ENCODE measurements at regions not wholly inside any gene's neighbourhood (a gene's known extent, or its start where the extent isn't known, plus 50 kb on each side); places are given as distances from the start of the nearest gene placed in this dataset.

DNA sequence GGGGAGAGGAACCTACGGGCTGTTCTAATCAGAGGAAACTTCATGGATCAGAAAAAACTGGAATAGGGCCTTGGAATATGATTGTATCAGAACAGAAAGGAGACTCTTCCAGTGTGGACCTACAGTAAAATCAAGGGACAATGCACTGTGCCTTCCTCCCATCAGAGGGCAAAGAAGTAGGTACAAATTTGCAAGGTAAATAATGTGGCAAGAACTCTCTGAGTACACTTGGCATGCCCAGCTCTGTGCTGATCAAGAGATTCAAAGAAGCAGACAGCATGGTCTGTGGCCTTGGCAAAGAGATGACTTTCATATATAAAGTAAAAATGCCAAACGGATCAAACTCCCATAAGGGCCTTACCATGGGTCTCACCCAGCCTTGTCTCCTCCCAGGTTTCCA lies 242.6 kb upstream of the OSR1 start:
- H3K27ac ChIP-seq (ENCODE audit: insufficient read depth, low read length, poor library complexity, severe bottlenecking) = no peak overlapping the region
- no peaks in the 10 kb centered on the region for H3K4me1 ChIP-seq (ENCODE audit: control insufficient read depth, insufficient read depth, low read length, poor library complexity, severe bottlenecking)
- H3K4me3 ChIP-seq (ENCODE audit: low read depth, low read length) = no peak overlapping the region
- H3K27ac Mint-ChIP-seq = no peak overlapping the region
- H3K27me3 Mint-ChIP-seq = no peaks in the 10 kb centered on the region
- H3K9me3 Mint-ChIP-seq = peaks cover 0 to 7% (median 2%) of the 10 kb centered on the region in 7 donors
- no peaks in the 10 kb centered on the region for H3K36me3 Mint-ChIP-seq
- no peaks in the 10 kb centered on the region for H3K4me1 Mint-ChIP-seq
- no peaks in the 10 kb centered on the region for H3K27me3 ChIP-seq (ENCODE audit: control insufficient read depth, insufficient read depth, low read length)
- H3K36me3 ChIP-seq (ENCODE audit: control insufficient read depth, insufficient read depth, low read length) = no peaks in the 10 kb centered on the region
- no peaks in the 10 kb centered on the region for H3K9me3 ChIP-seq (ENCODE audit: control insufficient read depth in 2 of 2, low read length in 2 of 2)
- no peak for DNase-seq
- no peak for ATAC-seq (ENCODE audit: low read depth in 2 of 2)
- H3K4me3 Mint-ChIP-seq = no peak overlapping the region

DNA sequence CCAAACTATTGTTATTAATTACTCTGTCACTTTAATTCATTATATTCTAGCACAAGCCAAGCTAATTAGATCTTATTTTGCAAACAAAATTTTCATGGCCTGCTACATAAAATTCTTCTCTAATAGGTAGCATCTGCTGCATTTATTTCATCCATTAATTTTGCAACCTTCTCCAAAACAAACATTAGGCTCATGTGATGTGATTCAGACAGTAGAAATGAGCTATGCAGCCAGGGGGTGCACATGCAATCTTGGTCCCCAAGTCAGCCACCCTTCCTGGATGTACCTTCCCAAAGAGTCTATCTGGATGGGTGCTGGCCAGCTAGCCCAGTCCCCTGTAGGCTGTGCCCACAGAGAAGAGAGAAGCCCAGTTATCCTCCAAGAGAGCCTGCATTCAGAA lies 242.1 kb upstream of the OSR1 start:
- H3K4me1 Mint-ChIP-seq = no peaks in the 10 kb centered on the region
- H3K27me3 ChIP-seq (ENCODE audit: control insufficient read depth, insufficient read depth, low read length) = no peaks in the 10 kb centered on the region
- no peaks in the 10 kb centered on the region for H3K36me3 ChIP-seq (ENCODE audit: control insufficient read depth, insufficient read depth, low read length)
- no peak overlapping the region for H3K4me3 ChIP-seq (ENCODE audit: low read depth, low read length)
- no peaks in the 10 kb centered on the region for H3K36me3 Mint-ChIP-seq
- H3K9me3 ChIP-seq (ENCODE audit: control insufficient read depth in 2 of 2, low read length in 2 of 2) = no peaks in the 10 kb centered on the region
- no peak for DNase-seq
- no peak overlapping the region for H3K4me3 Mint-ChIP-seq
- no peaks in the 10 kb centered on the region for H3K4me1 ChIP-seq (ENCODE audit: control insufficient read depth, insufficient read depth, low read length, poor library complexity, severe bottlenecking)
- peaks cover 0 to 7% (median 2%) of the 10 kb centered on the region in 7 donors for H3K9me3 Mint-ChIP-seq
- ATAC-seq (ENCODE audit: low read depth in 2 of 2) = no peak
- H3K27ac ChIP-seq (ENCODE audit: insufficient read depth, low read length, poor library complexity, severe bottlenecking) = no peak overlapping the region
- H3K27me3 Mint-ChIP-seq = no peaks in the 10 kb centered on the region
- H3K27ac Mint-ChIP-seq = no peak overlapping the region

DNA sequence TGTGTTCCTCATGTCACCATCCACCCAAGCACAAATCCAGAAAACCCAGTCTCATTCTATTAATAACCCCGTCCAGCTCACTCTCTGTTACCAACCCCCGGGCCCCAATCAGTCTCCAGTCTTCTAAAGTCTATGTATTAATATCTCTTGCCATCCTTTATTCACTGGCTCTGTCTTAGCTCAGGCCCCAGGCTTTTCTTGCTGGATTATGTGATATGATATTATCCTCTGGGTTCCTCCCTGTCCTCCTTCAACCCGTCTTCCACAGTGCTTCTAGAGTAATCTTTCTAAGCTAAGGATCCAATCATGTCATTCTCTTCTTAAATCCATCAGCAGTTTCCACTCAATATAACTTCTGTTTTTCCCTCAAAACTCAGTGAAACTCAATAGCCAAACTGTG lies 240.5 kb upstream of the OSR1 start:
- DNase-seq = no peak
- peaks cover 0 to 5% (median 3%) of the 10 kb centered on the region in 7 donors for H3K9me3 Mint-ChIP-seq
- H3K4me3 Mint-ChIP-seq = no peak overlapping the region
- H3K27ac Mint-ChIP-seq = no peak overlapping the region
- H3K4me3 ChIP-seq (ENCODE audit: low read depth, low read length) = no peak overlapping the region
- ATAC-seq (ENCODE audit: low read depth in 2 of 2) = no peak
- no peaks in the 10 kb centered on the region for H3K4me1 ChIP-seq (ENCODE audit: control insufficient read depth, insufficient read depth, low read length, poor library complexity, severe bottlenecking)
- no peaks in the 10 kb centered on the region for H3K4me1 Mint-ChIP-seq
- H3K36me3 ChIP-seq (ENCODE audit: control insufficient read depth, insufficient read depth, low read length) = no peaks in the 10 kb centered on the region
- H3K36me3 Mint-ChIP-seq = no peaks in the 10 kb centered on the region
- H3K27me3 ChIP-seq (ENCODE audit: control insufficient read depth, insufficient read depth, low read length) = no peaks in the 10 kb centered on the region
- H3K27ac ChIP-seq (ENCODE audit: insufficient read depth, low read length, poor library complexity, severe bottlenecking) = no peak overlapping the region
- H3K9me3 ChIP-seq (ENCODE audit: control insufficient read depth in 2 of 2, low read length in 2 of 2) = no peaks in the 10 kb centered on the region
- H3K27me3 Mint-ChIP-seq = no peaks in the 10 kb centered on the region

DNA sequence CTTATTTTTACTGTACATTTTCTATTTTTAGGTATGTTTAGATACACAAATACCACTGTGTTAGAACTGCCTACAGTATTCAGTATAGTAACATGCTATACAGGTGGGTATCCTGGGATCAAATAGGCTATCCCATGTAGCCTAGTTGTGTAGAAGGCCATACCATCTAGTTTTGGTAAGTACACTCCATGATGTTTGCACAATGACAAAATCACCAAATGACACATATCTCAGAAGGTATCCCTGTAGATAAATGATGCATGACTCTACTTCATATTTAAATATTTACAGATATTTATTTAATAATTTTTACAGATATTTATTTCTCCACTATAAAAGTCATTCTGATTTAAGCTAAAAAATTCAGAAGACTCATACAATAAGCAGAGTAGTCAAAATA lies 233.8 kb upstream of the OSR1 start:
- no peaks in the 10 kb centered on the region for H3K36me3 ChIP-seq (ENCODE audit: control insufficient read depth, insufficient read depth, low read length)
- H3K9me3 ChIP-seq (ENCODE audit: control insufficient read depth in 2 of 2, low read length in 2 of 2) = no peaks in the 10 kb centered on the region
- no peak overlapping the region for H3K27ac ChIP-seq (ENCODE audit: insufficient read depth, low read length, poor library complexity, severe bottlenecking)
- no peak overlapping the region for H3K4me3 ChIP-seq (ENCODE audit: low read depth, low read length)
- no peaks in the 10 kb centered on the region for H3K4me1 Mint-ChIP-seq
- H3K4me1 ChIP-seq (ENCODE audit: control insufficient read depth, insufficient read depth, low read length, poor library complexity, severe bottlenecking) = no peaks in the 10 kb centered on the region
- ATAC-seq (ENCODE audit: low read depth in 2 of 2) = no peak
- no peak overlapping the region for H3K27ac Mint-ChIP-seq
- H3K27me3 Mint-ChIP-seq = peaks cover 4% of the 10 kb centered on the region
- H3K9me3 Mint-ChIP-seq = peaks cover 0 to 4% (median 0%) of the 10 kb centered on the region in 7 donors
- no peaks in the 10 kb centered on the region for H3K27me3 ChIP-seq (ENCODE audit: control insufficient read depth, insufficient read depth, low read length)
- H3K36me3 Mint-ChIP-seq = no peaks in the 10 kb centered on the region
- no peak overlapping the region for H3K4me3 Mint-ChIP-seq
- DNase-seq = no peak

DNA sequence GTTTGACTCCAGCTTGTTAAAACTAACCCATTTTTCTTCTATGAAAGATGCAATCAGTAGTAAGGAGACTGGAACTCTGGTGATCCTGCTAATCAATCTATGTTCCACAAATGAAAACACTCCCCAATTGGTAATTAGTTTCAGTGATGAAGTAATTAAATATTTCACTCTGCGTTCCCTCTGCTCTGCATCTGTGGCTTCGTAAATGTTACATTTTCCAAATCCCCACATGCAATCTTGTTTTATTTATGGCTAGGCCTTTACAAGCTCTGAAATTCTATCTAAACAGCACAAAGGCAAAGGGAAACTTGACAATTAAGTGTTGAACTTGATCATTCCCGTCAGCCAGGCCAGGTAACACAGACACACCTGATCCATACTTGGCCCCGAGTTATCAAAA lies 231.4 kb upstream of the OSR1 start:
- H3K9me3 Mint-ChIP-seq = peaks cover 0 to 3% (median 0%) of the 10 kb centered on the region in 7 donors
- H3K27ac ChIP-seq (ENCODE audit: insufficient read depth, low read length, poor library complexity, severe bottlenecking) = no peak overlapping the region
- no peaks in the 10 kb centered on the region for H3K9me3 ChIP-seq (ENCODE audit: control insufficient read depth in 2 of 2, low read length in 2 of 2)
- no peaks in the 10 kb centered on the region for H3K4me1 ChIP-seq (ENCODE audit: control insufficient read depth, insufficient read depth, low read length, poor library complexity, severe bottlenecking)
- H3K4me1 Mint-ChIP-seq = no peaks in the 10 kb centered on the region
- no peak for ATAC-seq (ENCODE audit: low read depth in 2 of 2)
- H3K36me3 Mint-ChIP-seq = no peaks in the 10 kb centered on the region
- H3K27me3 ChIP-seq (ENCODE audit: control insufficient read depth, insufficient read depth, low read length) = no peaks in the 10 kb centered on the region
- H3K36me3 ChIP-seq (ENCODE audit: control insufficient read depth, insufficient read depth, low read length) = no peaks in the 10 kb centered on the region
- no peak for DNase-seq
- H3K4me3 ChIP-seq (ENCODE audit: low read depth, low read length) = no peak overlapping the region
- peak overlapping the region in 1 of 3 donors; percentile 16 for H3K27ac Mint-ChIP-seq
- no peak overlapping the region for H3K4me3 Mint-ChIP-seq
- H3K27me3 Mint-ChIP-seq = peaks cover 4% of the 10 kb centered on the region

DNA sequence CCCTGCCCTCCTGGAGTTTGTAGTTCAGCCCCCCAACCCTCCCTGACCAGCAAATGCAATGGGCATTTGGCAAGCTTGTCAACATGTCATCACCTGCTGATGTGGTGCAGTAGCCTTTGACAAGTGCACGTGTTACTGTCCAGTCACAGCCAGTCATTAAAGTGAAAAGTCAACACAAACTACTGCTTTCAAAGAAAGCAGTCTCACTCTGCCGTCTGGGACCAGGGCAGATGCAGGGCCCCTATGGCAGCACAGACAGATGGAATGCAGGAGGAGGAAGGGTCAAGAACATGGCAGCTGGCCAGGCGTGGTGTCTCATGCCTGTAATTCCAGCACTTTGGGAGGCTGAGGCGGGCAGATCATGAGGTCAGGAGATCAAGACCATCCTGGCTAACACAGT lies 222.4 kb upstream of the OSR1 start:
- Mint-ChIP-seq H3K27me3 (no peaks in the 10 kb centered on the region), H3K27ac (no peak overlapping the region)

DNA sequence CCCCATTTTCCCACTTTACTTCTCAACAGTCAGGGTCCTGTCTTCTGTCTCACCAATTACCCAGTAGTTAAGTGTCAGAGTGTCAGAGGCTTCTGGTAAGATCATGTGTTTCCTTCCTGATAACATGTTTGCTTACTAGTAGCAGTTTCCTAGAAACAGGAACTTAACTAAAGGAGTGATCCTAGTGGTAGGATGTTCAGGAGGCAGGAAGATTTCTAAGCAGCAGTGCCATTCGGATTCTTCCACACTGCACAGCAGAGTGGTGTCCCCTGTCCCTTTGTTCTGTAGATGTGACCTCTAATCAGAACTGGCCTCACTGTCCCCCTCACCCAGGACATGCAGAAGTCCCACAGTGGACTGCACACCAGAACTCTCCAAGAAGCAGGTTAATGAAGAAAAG lies 221.8 kb upstream of the OSR1 start:
- Mint-ChIP-seq H3K4me3 (no peak overlapping the region), H3K4me1 (no peaks in the 10 kb centered on the region), H3K27ac (peak overlapping the region in 1 of 3 donors; percentile 45), H3K36me3 (no peaks in the 10 kb centered on the region), H3K27me3 (no peaks in the 10 kb centered on the region), H3K9me3 (peaks cover 0 to 2% (median 0%) of the 10 kb centered on the region in 7 donors)
- DNase-seq (no peak), ATAC-seq (ENCODE audit: low read depth in 2 of 2) (no peak)
- no peak overlapping the region for H3K4me3 ChIP-seq (ENCODE audit: low read depth, low read length)
- H3K4me1 ChIP-seq (ENCODE audit: control insufficient read depth, insufficient read depth, low read length, poor library complexity, severe bottlenecking) = no peaks in the 10 kb centered on the region
- H3K27ac ChIP-seq (ENCODE audit: insufficient read depth, low read length, poor library complexity, severe bottlenecking) = no peak overlapping the region
- no peaks in the 10 kb centered on the region for H3K27me3 ChIP-seq (ENCODE audit: control insufficient read depth, insufficient read depth, low read length)
- no peaks in the 10 kb centered on the region for H3K9me3 ChIP-seq (ENCODE audit: control insufficient read depth in 2 of 2, low read length in 2 of 2)
- no peaks in the 10 kb centered on the region for H3K36me3 ChIP-seq (ENCODE audit: control insufficient read depth, insufficient read depth, low read length)

More for the DNA sequence above, 222.4 kb upstream of the OSR1 start:
- Mint-ChIP-seq H3K4me1 (no peaks in the 10 kb centered on the region), H3K4me3 (no peak overlapping the region), H3K36me3 (no peaks in the 10 kb centered on the region), H3K9me3 (peaks cover 0 to 3% (median 0%) of the 10 kb centered on the region in 7 donors)
- Histone ChIP-seq H3K4me1 (ENCODE audit: control insufficient read depth, insufficient read depth, low read length, poor library complexity, severe bottlenecking) (no peaks in the 10 kb centered on the region), H3K9me3 (ENCODE audit: control insufficient read depth in 2 of 2, low read length in 2 of 2) (no peaks in the 10 kb centered on the region), H3K4me3 (ENCODE audit: low read depth, low read length) (no peak overlapping the region), H3K27me3 (ENCODE audit: control insufficient read depth, insufficient read depth, low read length) (no peaks in the 10 kb centered on the region), H3K27ac (ENCODE audit: insufficient read depth, low read length, poor library complexity, severe bottlenecking) (no peak overlapping the region), H3K36me3 (ENCODE audit: control insufficient read depth, insufficient read depth, low read length) (no peaks in the 10 kb centered on the region)
- no peak for ATAC-seq (ENCODE audit: low read depth in 2 of 2)
- no peak for DNase-seq

DNA sequence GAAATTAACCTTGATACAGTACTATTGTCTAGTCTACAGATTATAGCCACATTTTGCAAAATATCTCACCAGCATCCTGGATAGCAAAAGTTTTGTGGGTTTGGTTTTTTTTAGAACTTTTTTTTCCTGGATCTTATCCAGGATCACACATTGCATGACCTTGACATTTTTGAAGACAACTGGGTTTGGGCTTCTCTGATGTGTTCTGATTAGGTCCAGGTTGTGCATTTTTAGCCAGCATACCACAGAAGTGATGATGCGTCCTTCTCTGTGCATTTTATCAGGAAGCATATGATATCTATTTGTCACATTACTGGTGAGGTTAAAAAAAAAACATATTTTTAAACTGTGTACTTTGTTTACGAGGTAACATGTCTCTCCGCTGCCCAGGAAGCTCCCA lies 221.0 kb upstream of the OSR1 start:
- Histone ChIP-seq H3K27me3 (ENCODE audit: control insufficient read depth, insufficient read depth, low read length) (no peaks in the 10 kb centered on the region), H3K9me3 (ENCODE audit: control insufficient read depth in 2 of 2, low read length in 2 of 2) (no peaks in the 10 kb centered on the region), H3K4me1 (ENCODE audit: control insufficient read depth, insufficient read depth, low read length, poor library complexity, severe bottlenecking) (no peaks in the 10 kb centered on the region), H3K27ac (ENCODE audit: insufficient read depth, low read length, poor library complexity, severe bottlenecking) (no peak overlapping the region), H3K4me3 (ENCODE audit: low read depth, low read length) (no peak overlapping the region), H3K36me3 (ENCODE audit: control insufficient read depth, insufficient read depth, low read length) (no peaks in the 10 kb centered on the region)
- no peaks in the 10 kb centered on the region for H3K27me3 Mint-ChIP-seq
- no peak overlapping the region for H3K4me3 Mint-ChIP-seq
- H3K36me3 Mint-ChIP-seq = no peaks in the 10 kb centered on the region
- ATAC-seq (ENCODE audit: low read depth in 2 of 2) = no peak
- no peak overlapping the region for H3K27ac Mint-ChIP-seq
- H3K4me1 Mint-ChIP-seq = no peaks in the 10 kb centered on the region
- no peak for DNase-seq
- H3K9me3 Mint-ChIP-seq = peaks cover 0 to 2% (median 0%) of the 10 kb centered on the region in 7 donors

Data from CD4-positive, CD25-positive, alpha-beta regulatory T cell (primary cell).